GM18873 (cell line): ENCODE measurements at regions not wholly inside any gene's neighbourhood (a gene's known extent, or its start where the extent isn't known, plus 50 kb on each side); places are given as distances from the start of the nearest gene placed in this dataset.

ENCODE experiments used
- ATAC-seq: cut with Tn5 transposase; IDR thresholded peaks from one replicate; pipeline ENCODE4 v1.9.1; 2021; ENCODE audit warnings: mild to moderate bottlenecking, moderate library complexity, moderate number of reproducible peaks; ENCODE audit not compliant: unreplicated experiment, low FRiP score

- ATAC-seq: no peak
These were observed 50.0 kb upstream of the TNRC6C start for GRCh38 chr17:77908501-77908900.
